ENCODE measurements at regions not wholly inside any gene's neighbourhood (a gene's known extent, or its start where the extent isn't known, plus 50 kb on each side); places are given as distances from the start of the nearest gene placed in this dataset.

- TF ChIP-seq POLR2AphosphoS5 (IDR thresholded peaks at IDR 0.05; ENCODE audit: insufficient read depth, low read depth, low read length) (no peak), CTCF (IDR thresholded peaks at IDR 0.05; ENCODE audit: extremely low read depth in 1 of 2, insufficient read depth in 1 of 2, low read depth in 1 of 2, low read length in 2 of 2) (no peak), EZH2 (IDR thresholded peaks at IDR 0.05; ENCODE audit: borderline replicate concordance, low read depth, low read length, severe bottlenecking) (no peak), POLR2A (IDR thresholded peaks at IDR 0.05; ENCODE audit: low read depth, low read length) (no peak), GATA2 (IDR thresholded peaks at IDR 0.05; ENCODE audit: insufficient read depth, insufficient read length, low read depth, low read length) (no peak), FOS (IDR thresholded peaks at IDR 0.05; ENCODE audit: borderline replicate concordance, insufficient read depth, low read length) (no peak), MYC (IDR thresholded peaks at IDR 0.05; ENCODE audit: low read depth, low read length) (no peak), JUN (IDR thresholded peaks at IDR 0.05; ENCODE audit: borderline replicate concordance, insufficient read depth, insufficient read length, low read depth) (no peak), MAX (IDR thresholded peaks at IDR 0.05; ENCODE audit: insufficient read depth, insufficient read length) (no peak)
These were observed 183.0 kb downstream of the BARHL2 start for GRCh38 chr1:90534116-90534515.

Measured in endothelial cell of umbilical vein (primary cell).